ENCODE measurements at regions not wholly inside any gene's neighbourhood (a gene's known extent, or its start where the extent isn't known, plus 50 kb on each side); places are given as distances from the start of the nearest gene placed in this dataset.

DNA sequence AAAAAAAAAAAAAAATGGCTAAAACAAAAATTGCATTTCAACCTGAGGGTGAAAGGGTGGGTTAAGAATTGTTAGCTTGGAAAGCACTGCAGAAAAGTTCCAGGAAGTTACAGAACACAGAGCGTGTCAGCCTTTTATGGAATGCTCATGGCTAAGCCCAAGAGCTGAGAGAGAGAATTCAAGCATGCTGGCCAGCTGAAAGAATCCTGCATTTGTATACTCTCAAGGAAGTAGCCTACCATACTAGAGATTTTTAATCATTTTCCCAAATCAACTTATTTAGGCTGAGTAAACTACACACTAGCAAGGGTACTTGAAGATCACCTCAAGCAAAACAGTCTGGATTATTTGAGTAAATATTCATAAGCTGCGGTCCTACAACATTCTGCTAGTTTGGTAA, 153.9 kb downstream of the KCNJ2 start:
- TF ChIP-seq CTCF (IDR thresholded peaks at IDR 0.05; ENCODE audit: low read length): no peak
- TF ChIP-seq EZH2 (IDR thresholded peaks at IDR 0.05; ENCODE audit: borderline replicate concordance, low read length): no peak
- no peak overlapping the region for H3K4me2 ChIP-seq (ENCODE audit: low read length)
- no peaks in the 10 kb centered on the region for H3K4me1 ChIP-seq (ENCODE audit: insufficient read depth, low read length, severe bottlenecking)
- no peaks in the 10 kb centered on the region for H3K27me3 ChIP-seq (ENCODE audit: insufficient read depth, low read length)
- no peak overlapping the region for H2AFZ ChIP-seq (ENCODE audit: low read length)
- no peak overlapping the region for H3K9ac ChIP-seq (ENCODE audit: low read length)
- no peak overlapping the region for H3K27ac ChIP-seq (ENCODE audit: low read depth, low read length, poor library complexity, severe bottlenecking)
- no peaks in the 10 kb centered on the region for H3K9me3 ChIP-seq (ENCODE audit: low read length)
- H3K79me2 ChIP-seq (ENCODE audit: insufficient read depth, low read length): no peaks in the 10 kb centered on the region
- H4K20me1 ChIP-seq (ENCODE audit: insufficient read depth, low read length): no peaks in the 10 kb centered on the region
- H3K36me3 ChIP-seq (ENCODE audit: insufficient read depth, low read length): no peaks in the 10 kb centered on the region
- H3K4me3 ChIP-seq (ENCODE audit: low read depth, low read length, poor library complexity, severe bottlenecking): no peak overlapping the region
- H3K9me2 ChIP-seq (ENCODE audit: low read depth, low read length): no peaks in the 10 kb centered on the region
- no peaks in the 10 kb centered on the region for H3F3A ChIP-seq (ENCODE audit: insufficient read depth, low read length)

- Histone ChIP-seq H2AFZ (ENCODE audit: low read length) (no peak overlapping the region), H3K4me3 (ENCODE audit: low read depth, low read length, poor library complexity, severe bottlenecking) (no peak overlapping the region), H3K4me2 (ENCODE audit: low read length) (no peak overlapping the region), H3K27ac (ENCODE audit: low read depth, low read length, poor library complexity, severe bottlenecking) (no peak overlapping the region), H3K9ac (ENCODE audit: low read length) (no peak overlapping the region), H3F3A (ENCODE audit: insufficient read depth, low read length) (no peaks in the 10 kb centered on the region), H4K20me1 (ENCODE audit: insufficient read depth, low read length) (no peaks in the 10 kb centered on the region), H3K27me3 (ENCODE audit: insufficient read depth, low read length) (no peaks in the 10 kb centered on the region), H3K4me1 (ENCODE audit: insufficient read depth, low read length, severe bottlenecking) (no peaks in the 10 kb centered on the region), H3K9me2 (ENCODE audit: low read depth, low read length) (no peaks in the 10 kb centered on the region), H3K9me3 (ENCODE audit: low read length) (no peaks in the 10 kb centered on the region), H3K79me2 (ENCODE audit: insufficient read depth, low read length) (no peaks in the 10 kb centered on the region), H3K36me3 (ENCODE audit: insufficient read depth, low read length) (no peaks in the 10 kb centered on the region)
- TF ChIP-seq EZH2 (IDR thresholded peaks at IDR 0.05; ENCODE audit: borderline replicate concordance, low read length): no peak
- no peak for TF ChIP-seq CTCF (IDR thresholded peaks at IDR 0.05; ENCODE audit: low read length)
Measured at GRCh38 chr17:70324031-70324430, 154.7 kb downstream of the KCNJ2 start.

DNA sequence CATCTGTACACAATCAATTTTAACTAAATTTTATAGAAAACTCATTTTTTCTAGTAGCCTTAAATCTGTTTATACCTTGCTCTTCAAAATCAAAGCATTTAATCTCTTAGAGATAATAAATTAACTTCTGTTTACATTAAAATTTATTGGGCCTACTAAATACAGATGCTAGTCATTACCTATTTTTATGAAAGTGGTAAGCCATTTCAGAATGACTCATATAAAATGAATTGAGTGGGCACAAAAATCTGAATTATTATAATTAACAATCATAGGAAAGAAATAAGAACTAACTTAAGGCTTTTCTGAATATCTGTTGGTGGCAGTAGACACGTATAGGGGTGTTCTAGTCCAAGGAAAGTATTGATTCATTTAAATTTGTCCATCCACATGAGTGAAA, 157.9 kb downstream of the KCNJ2 start:
- Histone ChIP-seq H3K27ac (ENCODE audit: low read depth, low read length, poor library complexity, severe bottlenecking) (no peak overlapping the region), H2AFZ (ENCODE audit: low read length) (no peak overlapping the region), H4K20me1 (ENCODE audit: insufficient read depth, low read length) (no peaks in the 10 kb centered on the region), H3K9ac (ENCODE audit: low read length) (no peak overlapping the region), H3K4me2 (ENCODE audit: low read length) (no peak overlapping the region), H3F3A (ENCODE audit: insufficient read depth, low read length) (no peaks in the 10 kb centered on the region), H3K9me3 (ENCODE audit: low read length) (no peaks in the 10 kb centered on the region), H3K4me3 (ENCODE audit: low read depth, low read length, poor library complexity, severe bottlenecking) (no peak overlapping the region), H3K79me2 (ENCODE audit: insufficient read depth, low read length) (no peaks in the 10 kb centered on the region), H3K4me1 (ENCODE audit: insufficient read depth, low read length, severe bottlenecking) (no peaks in the 10 kb centered on the region), H3K36me3 (ENCODE audit: insufficient read depth, low read length) (no peaks in the 10 kb centered on the region), H3K9me2 (ENCODE audit: low read depth, low read length) (no peaks in the 10 kb centered on the region), H3K27me3 (ENCODE audit: insufficient read depth, low read length) (no peaks in the 10 kb centered on the region)
- TF ChIP-seq EZH2 (IDR thresholded peaks at IDR 0.05; ENCODE audit: borderline replicate concordance, low read length) (no peak), CTCF (IDR thresholded peaks at IDR 0.05; ENCODE audit: low read length) (no peak)

Measured in OCI-LY1 (cell line).